ENCODE measurements at regions not wholly inside any gene's neighbourhood (a gene's known extent, or its start where the extent isn't known, plus 50 kb on each side); places are given as distances from the start of the nearest gene placed in this dataset.
A peak's percentile ranks its signal among the peaks of the same experiment; 100 is the strongest.

DNA sequence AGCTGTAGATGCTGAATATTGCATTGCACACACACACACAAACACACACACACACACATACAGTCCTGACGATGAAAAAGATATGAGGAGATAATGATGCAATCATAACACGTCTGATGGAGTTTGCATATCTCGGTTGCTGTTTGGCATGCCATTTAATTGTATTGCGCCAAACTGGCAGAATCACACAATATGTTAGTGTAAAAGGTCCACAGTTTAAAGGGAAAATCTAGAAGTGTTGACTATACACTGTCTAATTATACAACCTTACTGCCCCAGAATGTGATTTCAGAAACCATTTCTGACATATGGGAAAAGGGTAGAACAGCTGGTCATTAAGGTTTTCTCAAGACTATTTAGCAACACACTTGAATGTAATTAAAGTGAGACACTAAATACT lies 123.7 kb upstream of the PROX1 start:
- no peak for DNase-seq (ENCODE audit: low read depth in 2 of 2)

DNA sequence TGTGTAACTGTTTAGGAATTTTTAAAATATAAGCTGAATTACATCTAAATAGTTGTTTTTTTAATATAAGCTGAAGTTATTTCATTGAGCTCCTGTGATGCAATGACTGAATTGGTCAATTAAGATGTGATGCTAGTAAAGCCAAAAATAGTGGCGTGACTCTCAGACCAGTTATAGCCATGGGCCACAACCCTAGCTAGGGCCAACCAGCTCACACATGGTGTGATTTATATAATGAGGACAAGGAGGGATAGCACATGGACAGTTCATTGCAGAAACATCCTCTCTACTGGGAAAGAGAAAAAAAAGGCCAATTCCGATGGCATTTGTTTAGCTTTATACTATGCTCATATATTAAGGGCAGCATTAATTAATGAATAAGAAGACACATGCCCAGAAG lies 119.3 kb upstream of the PROX1 start:
- no peak for DNase-seq (ENCODE audit: low read depth in 2 of 2)

- DNase-seq (ENCODE audit: low read depth in 2 of 2) = no peak
Observed at GRCh38 chr1:213871179-213871578, 116.6 kb upstream of the PROX1 start.

DNA sequence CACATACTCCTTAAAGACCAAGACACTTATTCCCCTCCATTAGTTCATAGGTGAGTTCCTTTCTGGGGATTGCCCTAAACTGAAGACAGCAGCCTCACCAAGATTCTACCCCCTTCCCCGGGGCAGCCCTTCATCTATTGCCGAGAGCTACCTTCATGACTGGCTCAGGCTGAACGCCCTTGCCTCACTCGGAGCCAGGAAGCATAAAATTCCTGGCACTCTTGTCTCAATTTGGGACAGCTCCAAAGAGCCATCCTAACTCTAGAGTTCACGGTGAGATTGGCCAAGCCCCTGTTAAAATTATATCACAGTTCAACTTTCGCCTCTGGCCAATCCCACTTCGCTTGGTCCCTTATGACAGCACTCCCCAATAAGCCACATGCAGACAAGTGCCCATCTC lies 113.0 kb upstream of the PROX1 start:
- DNase-seq (ENCODE audit: low read depth in 2 of 2) = no peak

DNA sequence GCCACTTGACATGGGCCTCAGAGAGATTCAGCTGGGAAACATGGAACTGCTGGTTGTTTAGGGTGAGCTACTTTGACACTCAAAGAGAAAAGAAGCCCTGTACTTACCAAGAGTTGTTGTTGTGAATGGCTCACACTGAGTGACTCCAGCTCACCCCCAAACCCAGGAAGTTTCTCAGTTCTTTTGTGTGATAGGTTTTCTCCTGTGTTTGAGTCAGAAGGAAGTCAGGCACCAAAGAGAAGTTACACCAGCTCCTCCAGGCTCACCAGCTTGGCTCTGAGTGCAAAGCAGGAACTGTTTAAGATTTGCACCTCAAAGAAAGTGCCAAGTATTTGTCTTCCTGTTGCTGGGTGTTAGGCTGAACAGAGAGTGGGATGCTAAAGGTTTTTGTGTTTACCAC lies 111.2 kb upstream of the PROX1 start:
- no peak for DNase-seq (ENCODE audit: low read depth in 2 of 2)

- DNase-seq (ENCODE audit: low read depth in 2 of 2) = no peak
Observed at GRCh38 chr1:213883618-213884017, 104.2 kb upstream of the PROX1 start.

DNA sequence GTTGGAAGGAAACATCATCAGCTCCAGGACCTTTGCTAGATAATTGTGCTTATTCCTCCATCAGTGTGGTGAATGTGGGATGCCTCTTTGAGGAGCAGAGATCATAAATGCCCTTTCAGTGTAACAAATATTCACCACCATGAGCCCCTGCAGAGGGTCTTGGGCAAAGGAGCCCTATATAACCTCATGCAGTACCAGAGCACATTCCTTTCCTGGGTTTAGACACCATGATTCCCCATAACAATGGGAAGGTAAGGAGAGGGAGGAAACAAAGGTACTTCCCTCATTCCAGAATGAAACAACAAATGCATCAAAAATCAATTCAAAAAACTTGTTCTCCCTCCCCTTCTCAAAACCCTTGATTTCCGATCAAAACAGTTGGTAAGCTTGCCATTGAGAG lies 103.4 kb upstream of the PROX1 start:
- DNase-seq (ENCODE audit: low read depth in 2 of 2) = no peak

GRCh38 chr1:213884942-213885341 lies 102.8 kb upstream of the PROX1 start:
- no peak for DNase-seq (ENCODE audit: low read depth in 2 of 2)

- no peak for DNase-seq (ENCODE audit: low read depth in 2 of 2)
Observed at GRCh38 chr1:213887842-213888241, 99.9 kb upstream of the PROX1 start.

GRCh38 chr1:213891989-213892902 lies 95.5 kb upstream of the PROX1 start:
- no peak for DNase-seq (ENCODE audit: low read depth in 2 of 2)

- DNase-seq (ENCODE audit: low read depth in 2 of 2) = no peak
Observed at GRCh38 chr1:213898684-213899083, 89.1 kb upstream of the PROX1 start.

DNA sequence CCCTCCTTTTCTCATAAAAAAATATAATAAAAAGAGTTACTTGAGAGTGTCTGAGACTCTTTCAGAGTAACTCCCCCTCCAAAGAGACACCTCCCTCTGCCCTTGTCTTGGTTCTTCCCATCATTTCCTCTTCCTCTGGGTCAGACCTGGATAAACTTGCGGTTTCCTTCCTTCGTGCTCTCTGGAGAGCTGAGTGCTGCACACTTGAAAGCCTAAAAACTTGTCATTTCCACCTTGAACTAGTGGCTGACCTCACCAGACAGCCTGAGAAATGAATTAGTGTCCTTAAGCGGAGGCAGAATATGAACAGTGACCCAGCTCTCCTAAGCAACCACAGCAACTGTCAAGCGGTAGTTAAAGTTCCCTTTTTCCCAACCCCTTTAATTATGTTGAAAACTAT lies 88.4 kb upstream of the PROX1 start:
- no peak for DNase-seq (ENCODE audit: low read depth in 2 of 2)

GRCh38 chr1:213905344-213905743 lies 82.4 kb upstream of the PROX1 start:
- peak in 1 of 2 donors; percentile 37 for DNase-seq (ENCODE audit: low read depth in 2 of 2)

DNA sequence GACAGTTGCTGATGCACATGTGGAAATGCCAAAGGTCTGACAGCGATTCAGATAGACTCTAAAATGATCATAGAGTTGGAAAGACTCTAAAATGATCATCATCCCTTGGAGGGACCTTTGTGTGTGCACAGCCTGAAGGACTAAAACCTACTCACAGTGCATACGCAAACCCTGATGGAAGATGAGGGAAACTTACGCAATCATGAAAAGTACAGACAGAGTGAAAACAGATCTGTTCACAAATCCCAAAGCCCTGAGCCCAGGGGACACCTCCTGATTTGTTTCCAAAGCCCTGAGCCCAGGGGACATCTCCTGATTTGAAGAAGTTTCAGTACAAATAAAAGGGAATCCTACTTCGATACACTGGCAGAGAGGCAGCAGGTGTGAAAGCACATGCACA lies 79.3 kb upstream of the PROX1 start:
- DNase-seq (ENCODE audit: low read depth in 2 of 2) = no peak

DNA sequence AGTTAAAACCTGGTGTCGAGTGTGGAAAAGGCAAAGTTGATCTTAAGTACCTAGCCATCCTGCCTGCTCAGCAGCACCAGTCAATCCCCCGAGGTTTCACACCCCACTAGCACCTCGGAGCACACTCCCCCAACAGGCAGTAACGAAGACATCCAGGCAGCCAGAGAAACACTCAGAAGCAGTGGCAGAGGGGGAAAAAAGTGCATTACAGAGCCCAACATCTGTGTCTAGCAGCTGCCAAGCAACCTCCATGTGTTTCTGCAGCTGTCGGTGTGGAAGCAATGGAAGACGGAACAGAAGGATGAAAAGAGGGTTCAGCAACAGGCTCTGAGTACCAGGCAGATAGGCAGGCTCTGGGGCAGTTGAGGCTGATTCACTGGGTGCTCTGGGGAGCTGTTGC lies 73.4 kb upstream of the PROX1 start:
- DNase-seq (ENCODE audit: low read depth in 2 of 2) = no peak

- DNase-seq (ENCODE audit: low read depth in 2 of 2) = no peak
Observed at GRCh38 chr1:213921311-213921710, 66.5 kb upstream of the PROX1 start.

DNA sequence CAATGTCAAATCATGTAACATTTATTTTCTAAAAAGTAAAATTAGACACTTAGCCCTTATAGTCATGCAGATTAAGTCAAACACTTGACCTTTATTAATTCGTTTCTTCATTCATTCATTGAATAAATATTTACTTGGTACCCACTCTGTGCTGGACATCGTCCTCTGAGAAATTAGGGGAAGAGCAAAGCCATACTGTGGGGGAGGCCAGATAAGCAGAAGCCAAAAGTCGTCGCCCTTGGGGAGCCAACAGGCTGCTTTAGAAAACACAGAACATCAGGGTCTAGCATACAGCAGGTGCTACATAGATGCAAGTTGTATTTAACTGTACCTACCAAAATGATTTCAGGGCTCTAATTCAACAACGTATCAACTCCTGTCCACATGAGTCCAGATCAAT lies 66.1 kb upstream of the PROX1 start:
- no peak for DNase-seq (ENCODE audit: low read depth in 2 of 2)

- DNase-seq (ENCODE audit: low read depth in 2 of 2) = peak in 1 of 2 donors; percentile 42
Observed at GRCh38 chr1:213925531-213926182, 62.1 kb upstream of the PROX1 start.

GRCh38 chr1:213927846-213928245 lies 59.9 kb upstream of the PROX1 start:
- no peak for DNase-seq (ENCODE audit: low read depth in 2 of 2)

GRCh38 chr1:213929398-213929797 lies 58.4 kb upstream of the PROX1 start:
- DNase-seq (ENCODE audit: low read depth in 2 of 2) = no peak

DNA sequence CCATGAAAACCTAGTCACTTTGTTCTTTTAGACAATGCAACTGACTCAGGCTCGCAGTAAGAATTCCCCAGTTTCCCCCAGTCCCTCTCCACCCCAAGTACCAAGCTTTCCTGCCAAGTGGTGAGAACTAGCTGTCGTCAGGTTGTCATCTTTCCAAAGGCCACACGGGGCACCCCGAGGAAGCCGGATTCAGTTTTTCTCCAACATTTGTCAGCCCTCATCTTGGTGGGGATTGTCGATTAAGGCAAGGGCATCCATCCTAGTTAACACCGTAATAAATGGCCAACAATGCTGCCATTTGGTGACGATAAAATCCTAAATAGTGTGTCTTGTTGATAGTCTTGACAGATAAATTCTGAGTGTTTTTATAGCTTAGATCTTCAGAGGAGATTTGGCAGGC lies 55.9 kb upstream of the PROX1 start:
- no peak for DNase-seq (ENCODE audit: low read depth in 2 of 2)

- DNase-seq (ENCODE audit: low read depth in 2 of 2) = no peak
Observed at GRCh38 chr1:213933336-213933735, 54.4 kb upstream of the PROX1 start.

- peak in 1 of 2 donors; percentile 47 for DNase-seq (ENCODE audit: low read depth in 2 of 2)
Observed at GRCh38 chr1:213934649-213935048, 53.1 kb upstream of the PROX1 start.
